Gastrocnemius medialis (tissue), 4 donors: ENCODE measurements at regions not wholly inside any gene's neighbourhood (a gene's known extent, or its start where the extent isn't known, plus 50 kb on each side); places are given as distances from the start of the nearest gene placed in this dataset.

ENCODE experiments used
- ATAC-seq, 2 donors: fragments of 150-250 bp; one replicate each; pipeline ENCODE4 v1.9.1; 2016
- DNase-seq, 2 donors: peaks; one replicate each; pipeline ENCODE4 v3.0.0-alpha.2; 2019
- H3K27ac ChIP-seq, 4 donors: fragments of 200-600 bp; sonication (generic); 1 replicate in 1 of 4; 2 replicates in 3 of 4; pipeline ENCODE4 v1.5.1; 2016 to 2018; ENCODE audit warnings: mild to moderate bottlenecking in 2 of 4, moderate library complexity in 1 of 4
- H3K27me3 ChIP-seq, 3 donors: fragments of 200-600 bp; sonication (generic) in 2 of 3; 1 replicate in 1 of 3; 2 replicates in 2 of 3; pipeline versions ENCODE4 v1.5.1 to v1.6.0; 2016 to 2019; ENCODE audit warnings: mild to moderate bottlenecking in 1 of 3, moderate library complexity in 1 of 3
- H3K36me3 ChIP-seq, 2 donors: fragments of 200-600 bp; sonication (generic) in 1 of 2; one replicate each; pipeline ENCODE4 v1.5.1; 2017 to 2018
- H3K4me1 ChIP-seq, 2 donors: fragments of 200-600 bp; sonication (generic) in 1 of 2; one replicate each; pipeline ENCODE4 v1.5.1; 2016 to 2017; ENCODE audit warnings: mild to moderate bottlenecking in 2 of 2
- H3K4me3 ChIP-seq, 4 donors: fragments of 200-600 bp; sonication (generic) in 3 of 4; 1 replicate in 1 of 4; 2 replicates in 3 of 4; pipeline ENCODE4 v1.5.1; 2016 to 2019; ENCODE audit warnings: mild to moderate bottlenecking in 2 of 4
- H3K9me3 ChIP-seq, 3 donors: fragments of 200-600 bp; sonication (generic) in 2 of 3; 1 replicate in 1 of 3; 2 replicates in 2 of 3; pipeline ENCODE4 v1.5.1; 2016 to 2019
- POLR2A ChIP-seq, 2 donors: fragments of 450-650 bp; IDR thresholded peaks; one replicate each; pipeline ENCODE4 v1.6.1; 2017; ENCODE audit warnings: antibody characterized with exemption in 2 of 2, mild to moderate bottlenecking in 2 of 2, moderate library complexity in 2 of 2
- in situ Hi-C, 4 donors: fragments of 200-750 bp; cut with MboI; loops; one replicate each; pipeline versions ENCODE4 v1.15.0 to v1.8.0; 2017; ENCODE audit warnings: low sequenced_read_pairs in 4 of 4
- intact Hi-C: fragments of 100-400 bp; cut with DNase I; formaldehyde crosslinking; loops from one replicate; pipeline ENCODE4 v1.15.1; 2023; ENCODE audit warnings: low total_unique reads
- TF ChIP-seq, protein P1 (sequence below), 5 experiments: fragments of 450-650 bp in 3 of 5; fragments of 200-600 bp in 2 of 5; sonication (generic) in 2 of 5; IDR thresholded peaks in 4 of 5; conservative IDR thresholded peaks in 1 of 5; 1 replicate in 4 of 5; 2 replicates in 1 of 5; pipeline ENCODE4 v1.5.1; 2016 to 2019; ENCODE audit warnings: antibody characterized with exemption in 5 of 5, mild to moderate bottlenecking in 3 of 5, moderate library complexity in 3 of 5

DNA sequence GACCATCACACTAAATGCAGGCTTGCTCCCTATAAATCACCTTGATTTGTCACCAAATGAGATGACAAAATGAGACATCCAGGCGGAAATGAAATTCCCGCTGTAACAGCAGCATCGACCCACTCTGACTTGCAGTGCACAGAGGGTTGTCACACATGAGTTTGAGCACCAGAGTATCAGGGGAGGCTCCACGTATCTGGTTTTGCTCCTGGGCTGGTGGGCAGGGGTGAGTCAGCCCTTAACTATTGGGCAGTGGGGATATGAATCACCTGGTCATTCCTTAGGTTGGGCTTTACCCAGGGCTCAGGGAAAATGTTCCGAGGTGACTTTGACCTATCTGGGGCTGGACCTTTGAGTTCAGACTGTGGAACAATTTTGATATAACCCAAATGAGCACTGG lies 245.2 kb upstream of the CCL2 start:
- H3K4me1 ChIP-seq: no peaks in the 10 kb centered on the region
- H3K9me3 ChIP-seq: no peaks in the 10 kb centered on the region
- no peaks in the 10 kb centered on the region for H3K27me3 ChIP-seq
- in situ Hi-C loops (loop anchor here in 1 of 4 donors (25.0 kb wide), 1 partner anchor 102 kb away; no protein-coding TSS in a partner anchor), intact Hi-C loops (no loop called here)
- no peaks in the 10 kb centered on the region for H3K36me3 ChIP-seq
- H3K4me3 ChIP-seq: no peak overlapping the region
- no peak for ATAC-seq
- no peak for DNase-seq
- no peak overlapping the region for H3K27ac ChIP-seq
- no peak for TF ChIP-seq POLR2A (IDR thresholded peaks at IDR 0.05)
- TF ChIP-seq, protein P1, sequence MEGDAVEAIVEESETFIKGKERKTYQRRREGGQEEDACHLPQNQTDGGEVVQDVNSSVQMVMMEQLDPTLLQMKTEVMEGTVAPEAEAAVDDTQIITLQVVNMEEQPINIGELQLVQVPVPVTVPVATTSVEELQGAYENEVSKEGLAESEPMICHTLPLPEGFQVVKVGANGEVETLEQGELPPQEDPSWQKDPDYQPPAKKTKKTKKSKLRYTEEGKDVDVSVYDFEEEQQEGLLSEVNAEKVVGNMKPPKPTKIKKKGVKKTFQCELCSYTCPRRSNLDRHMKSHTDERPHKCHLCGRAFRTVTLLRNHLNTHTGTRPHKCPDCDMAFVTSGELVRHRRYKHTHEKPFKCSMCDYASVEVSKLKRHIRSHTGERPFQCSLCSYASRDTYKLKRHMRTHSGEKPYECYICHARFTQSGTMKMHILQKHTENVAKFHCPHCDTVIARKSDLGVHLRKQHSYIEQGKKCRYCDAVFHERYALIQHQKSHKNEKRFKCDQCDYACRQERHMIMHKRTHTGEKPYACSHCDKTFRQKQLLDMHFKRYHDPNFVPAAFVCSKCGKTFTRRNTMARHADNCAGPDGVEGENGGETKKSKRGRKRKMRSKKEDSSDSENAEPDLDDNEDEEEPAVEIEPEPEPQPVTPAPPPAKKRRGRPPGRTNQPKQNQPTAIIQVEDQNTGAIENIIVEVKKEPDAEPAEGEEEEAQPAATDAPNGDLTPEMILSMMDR (IDR thresholded peaks at IDR 0.05 in 4 of 5, conservative IDR thresholded peaks at IDR 0.05 in 1 of 5): no peak

GRCh38 chr17:34010534-34010933 lies 244.6 kb upstream of the CCL2 start:
- intact Hi-C loops: no loop called here
- no peaks in the 10 kb centered on the region for H3K27me3 ChIP-seq
- no peaks in the 10 kb centered on the region for H3K9me3 ChIP-seq
- H3K4me1 ChIP-seq: no peaks in the 10 kb centered on the region
- no peak for TF ChIP-seq POLR2A (IDR thresholded peaks at IDR 0.05)
- TF ChIP-seq, protein P1 (IDR thresholded peaks at IDR 0.05 in 4 of 5, conservative IDR thresholded peaks at IDR 0.05 in 1 of 5): no peak
- H3K36me3 ChIP-seq: no peaks in the 10 kb centered on the region
- ATAC-seq (no peak), DNase-seq (no peak)
- in situ Hi-C loops: loop anchor here in 1 of 4 donors (25.0 kb wide), 1 partner anchor 102 kb away; no protein-coding TSS in a partner anchor
- H3K27ac ChIP-seq: no peak overlapping the region
- no peak overlapping the region for H3K4me3 ChIP-seq

GRCh38 chr17:34011599-34011998 lies 243.5 kb upstream of the CCL2 start:
- no peak for ATAC-seq
- Histone ChIP-seq H3K36me3 (no peaks in the 10 kb centered on the region), H3K4me1 (no peaks in the 10 kb centered on the region), H3K9me3 (no peaks in the 10 kb centered on the region), H3K27ac (no peak overlapping the region), H3K27me3 (no peaks in the 10 kb centered on the region), H3K4me3 (no peak overlapping the region)
- TF ChIP-seq POLR2A (IDR thresholded peaks at IDR 0.05): no peak
- TF ChIP-seq, protein P1 (IDR thresholded peaks at IDR 0.05 in 4 of 5, conservative IDR thresholded peaks at IDR 0.05 in 1 of 5): no peak
- in situ Hi-C loops: loop anchor here in 1 of 4 donors (25.0 kb wide), 1 partner anchor 101 kb away; no protein-coding TSS in a partner anchor
- DNase-seq: no peak
- intact Hi-C loops: no loop called here

GRCh38 chr17:34012709-34013375 lies 242.2 kb upstream of the CCL2 start:
- TF ChIP-seq, protein P1 (IDR thresholded peaks at IDR 0.05 in 4 of 5, conservative IDR thresholded peaks at IDR 0.05 in 1 of 5): no peak
- no peak for TF ChIP-seq POLR2A (IDR thresholded peaks at IDR 0.05)
- Histone ChIP-seq H3K4me1 (no peaks in the 10 kb centered on the region), H3K36me3 (no peaks in the 10 kb centered on the region), H3K9me3 (no peaks in the 10 kb centered on the region), H3K4me3 (no peak overlapping the region), H3K27ac (no peak overlapping the region), H3K27me3 (no peaks in the 10 kb centered on the region)
- in situ Hi-C loops (loop anchor here in 1 of 4 donors (25.0 kb wide), 1 partner anchor 99 kb away; no protein-coding TSS in a partner anchor), intact Hi-C loops (no loop called here)
- no peak for DNase-seq
- ATAC-seq: no peak
